Endothelial cell (in vitro differentiated cells): ENCODE measurements at regions not wholly inside any gene's neighbourhood (a gene's known extent, or its start where the extent isn't known, plus 50 kb on each side); places are given as distances from the start of the nearest gene placed in this dataset.

Source experiments
- DNase-seq: peaks from one replicate; pipeline ENCODE4 v3.0.0; 2021; ENCODE audit warnings: low spot score
- H3K27ac Mint-ChIP-seq: one replicate; pipeline ENCODE4 v1.8.0; 2021; ENCODE audit warnings: mixed read lengths, inconsistent platforms; ENCODE audit not compliant: unreplicated experiment
- H3K27me3 Mint-ChIP-seq: one replicate; pipeline ENCODE4 v1.8.0; 2021; ENCODE audit warnings: mild to moderate bottlenecking, moderate library complexity, mixed read lengths, inconsistent platforms; ENCODE audit not compliant: unreplicated experiment
- H3K36me3 Mint-ChIP-seq: one replicate; pipeline ENCODE4 v1.8.0; 2021; ENCODE audit warnings: mild to moderate bottlenecking, low read depth, mixed read lengths, inconsistent platforms; ENCODE audit not compliant: unreplicated experiment
- H3K4me1 Mint-ChIP-seq: one replicate; pipeline ENCODE4 v1.8.0; 2021; ENCODE audit warnings: mild to moderate bottlenecking, mixed read lengths, inconsistent platforms; ENCODE audit not compliant: unreplicated experiment
- H3K4me3 Mint-ChIP-seq: one replicate; pipeline ENCODE4 v1.8.0; 2021; ENCODE audit warnings: mild to moderate bottlenecking, mixed read lengths, inconsistent platforms; ENCODE audit not compliant: unreplicated experiment
- H3K9me3 Mint-ChIP-seq: one replicate; pipeline ENCODE4 v1.8.0; 2021; ENCODE audit warnings: mixed read lengths, inconsistent platforms; ENCODE audit not compliant: unreplicated experiment
- CTCF ChIP-seq: fragments of 200-600 bp; sonication (generic); IDR thresholded peaks from one replicate; pipeline ENCODE4 v1.5.0; 2021; ENCODE audit warnings: antibody characterized with exemption; ENCODE audit not compliant: unreplicated experiment

- Mint-ChIP-seq H3K4me1 (no peaks in the 10 kb centered on the region), H3K27me3 (peaks cover 6% of the 10 kb centered on the region), H3K9me3 (peaks cover 25% of the 10 kb centered on the region), H3K4me3 (no peak overlapping the region), H3K27ac (no peak overlapping the region), H3K36me3 (peaks cover 13% of the 10 kb centered on the region)
- no peak for TF ChIP-seq CTCF
- DNase-seq, result no peak
Measured at GRCh38 chr18:78196280-78196679, 783.3 kb upstream of the SALL3 start.

- no peak for TF ChIP-seq CTCF
- no peak for DNase-seq
- no peak overlapping the region for H3K27ac Mint-ChIP-seq
- no peak overlapping the region for H3K4me3 Mint-ChIP-seq
- no peaks in the 10 kb centered on the region for H3K4me1 Mint-ChIP-seq
- H3K27me3 Mint-ChIP-seq, result peaks cover 4% of the 10 kb centered on the region
- peaks cover 31% of the 10 kb centered on the region for H3K9me3 Mint-ChIP-seq
- peaks cover 13% of the 10 kb centered on the region for H3K36me3 Mint-ChIP-seq
Measured at GRCh38 chr18:78199002-78199401, 780.6 kb upstream of the SALL3 start.

GRCh38 chr18:78199611-78200010 lies 780.0 kb upstream of the SALL3 start:
- Mint-ChIP-seq H3K36me3 (peaks cover 13% of the 10 kb centered on the region), H3K27ac (no peak overlapping the region), H3K9me3 (peaks cover 34% of the 10 kb centered on the region), H3K4me1 (no peaks in the 10 kb centered on the region), H3K27me3 (peaks cover 4% of the 10 kb centered on the region), H3K4me3 (no peak overlapping the region)
- no peak for TF ChIP-seq CTCF
- no peak for DNase-seq

- no peak for DNase-seq
- Mint-ChIP-seq H3K27me3 (peaks cover 3% of the 10 kb centered on the region), H3K36me3 (peaks cover 4% of the 10 kb centered on the region), H3K9me3 (peaks cover 39% of the 10 kb centered on the region), H3K4me3 (no peak overlapping the region), H3K27ac (no peak overlapping the region), H3K4me1 (no peaks in the 10 kb centered on the region)
- no peak for TF ChIP-seq CTCF
Measured at GRCh38 chr18:78207942-78208341, 771.7 kb upstream of the SALL3 start.

- Mint-ChIP-seq H3K9me3 (peaks cover 42% of the 10 kb centered on the region), H3K36me3 (peaks cover 4% of the 10 kb centered on the region), H3K4me3 (no peak overlapping the region), H3K4me1 (no peaks in the 10 kb centered on the region), H3K27ac (no peak overlapping the region), H3K27me3 (peaks cover 3% of the 10 kb centered on the region)
- TF ChIP-seq CTCF, result no peak
- no peak for DNase-seq
Measured at GRCh38 chr18:78208461-78208860, 771.2 kb upstream of the SALL3 start.
